ENCODE measurements at regions not wholly inside any gene's neighbourhood (a gene's known extent, or its start where the extent isn't known, plus 50 kb on each side); places are given as distances from the start of the nearest gene placed in this dataset.
"Not testable (repeated sequence)": the region's sequence is repeated elsewhere in the genome, so short reads cannot be mapped to it uniquely, and the experiment has no call there.

- DNase-seq, result no peak
Observed at GRCh38 chr11:42329929-42330565, 870.6 kb upstream of the LRRC4C start.

GRCh38 chr11:42337786-42338455 is 878.5 kb upstream of the LRRC4C start:
- DNase-seq, result no peak

- no peak for DNase-seq
Observed at GRCh38 chr11:42344204-42344792, 884.8 kb upstream of the LRRC4C start.

GRCh38 chr11:42345933-42346332 is 886.5 kb upstream of the LRRC4C start:
- no peak for DNase-seq

- no peak for DNase-seq
Observed at GRCh38 chr11:42363701-42364100, 904.2 kb upstream of the LRRC4C start.

GRCh38 chr11:42390116-42390515 is 921.7 kb upstream of the API5 start:
- DNase-seq, result no peak

- no peak for DNase-seq
Observed at GRCh38 chr11:42397483-42397882, 914.3 kb upstream of the API5 start.

GRCh38 chr11:42407341-42407740 is 904.5 kb upstream of the API5 start:
- DNase-seq, result no peak

GRCh38 chr11:42410251-42410955 is 901.4 kb upstream of the API5 start:
- DNase-seq, result no peak

GRCh38 chr11:42412590-42412989 is 899.2 kb upstream of the API5 start:
- DNase-seq, result no peak

GRCh38 chr11:42417691-42418090 is 894.1 kb upstream of the API5 start:
- DNase-seq, result no peak

- no peak for DNase-seq
Observed at GRCh38 chr11:42422090-42422489, 889.7 kb upstream of the API5 start.

GRCh38 chr11:42434911-42435310 is 876.9 kb upstream of the API5 start:
- not testable (repeated sequence) for DNase-seq

- DNase-seq, result no peak
Observed at GRCh38 chr11:42444406-42444805, 867.4 kb upstream of the API5 start.

GRCh38 chr11:42462558-42463310 is 849.1 kb upstream of the API5 start:
- no peak for DNase-seq

- no peak for DNase-seq
Observed at GRCh38 chr11:42465623-42466022, 846.2 kb upstream of the API5 start.

- no peak for DNase-seq
Observed at GRCh38 chr11:42473106-42473505, 838.7 kb upstream of the API5 start.

GRCh38 chr11:42482822-42483221 is 829.0 kb upstream of the API5 start:
- DNase-seq, result no peak

GRCh38 chr11:42490506-42490905 is 821.3 kb upstream of the API5 start:
- no peak for DNase-seq

- no peak for DNase-seq
Observed at GRCh38 chr11:42494459-42494858, 817.3 kb upstream of the API5 start.

- DNase-seq, result no peak
Observed at GRCh38 chr11:42498971-42499370, 812.8 kb upstream of the API5 start.

GRCh38 chr11:42502151-42502550 is 809.6 kb upstream of the API5 start:
- DNase-seq, result no peak

- no peak for DNase-seq
Observed at GRCh38 chr11:42521994-42522393, 789.8 kb upstream of the API5 start.
